GM12878 (cell line): ENCODE measurements at regions not wholly inside any gene's neighbourhood (a gene's known extent, or its start where the extent isn't known, plus 50 kb on each side); places are given as distances from the start of the nearest gene placed in this dataset.
"Not testable (repeated sequence)": the region's sequence is repeated elsewhere in the genome, so short reads cannot be mapped to it uniquely, and the experiment has no call there.

Experiments
- HDAC2 ChIP-seq: fragments of 200-600 bp; sonication (generic); IDR thresholded peaks from 2 replicates; pipeline ENCODE4 v1.6.1; 2017
- RCOR1 ChIP-seq: conservative IDR thresholded peaks from 2 replicates; pipeline ENCODE4 v1.6.1; 2012; ENCODE audit warnings: low read depth, low read length, improper control_type of control experiment
- SRF ChIP-seq, 2 experiments: IDR thresholded peaks; 2 replicates each; pipeline ENCODE4 v1.6.1; 2011; ENCODE audit warnings: low read depth in 2 of 2, low read length in 2 of 2, mild to moderate bottlenecking in 1 of 2, moderate library complexity in 1 of 2
- STAT3 ChIP-seq: IDR thresholded peaks from 2 replicates; pipeline ENCODE4 v1.6.1; 2011; ENCODE audit warnings: low read depth, low read length, improper control_type of control experiment

- TF ChIP-seq STAT3; HDAC2; RCOR1; SRF (IDR thresholded peaks at IDR 0.05; ENCODE audit: low read depth in 2 of 2, low read length in 2 of 2): not testable (repeated sequence)
Observed at GRCh38 chr13:104493502-104493901, 1427.3 kb upstream of the SLC10A2 start.
